Karpas-422 (cell line): ENCODE measurements at regions not wholly inside any gene's neighbourhood (a gene's known extent, or its start where the extent isn't known, plus 50 kb on each side); places are given as distances from the start of the nearest gene placed in this dataset.
"Not testable (repeated sequence)": the region's sequence is repeated elsewhere in the genome, so short reads cannot be mapped to it uniquely, and the experiment has no call there.

Experiments
- DNase-seq: peaks from one replicate; pipeline ENCODE4 v3.0.0-alpha.2; 2015
- H2AFZ ChIP-seq: fragments of 200-600 bp; sonication (generic); 2 replicates; pipeline ENCODE4 v1.6.1; 2014; ENCODE audit warnings: antibody characterized with exemption, low read length, mixed read lengths
- H3K27ac ChIP-seq: fragments of 200-600 bp; sonication (generic); 2 replicates; pipeline ENCODE4 v1.5.1; 2014; ENCODE audit warnings: mild to moderate bottlenecking, low read length, moderate library complexity
- H3K27me3 ChIP-seq: fragments of 200-600 bp; sonication (generic); 2 replicates; pipeline ENCODE4 v1.6.1; 2014; ENCODE audit warnings: low read length, mixed read lengths
- H3K36me3 ChIP-seq: fragments of 200-600 bp; sonication (generic); 2 replicates; pipeline ENCODE4 v1.6.1; 2014; ENCODE audit warnings: low read length, mixed read lengths; ENCODE audit not compliant: insufficient read depth
- H3K4me1 ChIP-seq: fragments of 200-600 bp; sonication (generic); 2 replicates; pipeline ENCODE4 v1.6.1; 2014; ENCODE audit warnings: mild to moderate bottlenecking, low read length, mixed read lengths
- H3K4me2 ChIP-seq: fragments of 200-600 bp; sonication (generic); 2 replicates; pipeline ENCODE4 v1.6.1; 2014; ENCODE audit warnings: low read length, low read depth, mild to moderate bottlenecking; ENCODE audit not compliant: poor library complexity, severe bottlenecking
- H3K4me3 ChIP-seq: fragments of 200-600 bp; sonication (generic); 2 replicates; pipeline ENCODE4 v1.5.1; 2014; ENCODE audit warnings: mild to moderate bottlenecking, antibody characterized with exemption, low read length, mixed read lengths
- H3K79me2 ChIP-seq: fragments of 200-600 bp; sonication (generic); 2 replicates; pipeline ENCODE4 v1.6.1; 2014; ENCODE audit warnings: mild to moderate bottlenecking, low read length, mixed read lengths
- H3K9ac ChIP-seq: fragments of 200-600 bp; sonication (generic); 2 replicates; pipeline ENCODE4 v1.6.0; 2014; ENCODE audit warnings: low read length
- H3K9me2 ChIP-seq: fragments of 200-600 bp; sonication (generic), shearing (Covaris generic); replicated peaks from 2 replicates; pipeline ENCODE4 v1.6.0; 2014; ENCODE audit warnings: mild to moderate bottlenecking, low read length, moderate library complexity; ENCODE audit not compliant: insufficient read depth
- H3K9me3 ChIP-seq: fragments of 300-700, 200-600 bp; sonication (generic); 2 replicates; pipeline ENCODE4 v1.6.1; 2014; ENCODE audit warnings: low read length, mixed read lengths
- H4K20me1 ChIP-seq: fragments of 200-600 bp; sonication (generic); 2 replicates; pipeline ENCODE4 v1.6.1; 2014; ENCODE audit warnings: mild to moderate bottlenecking, antibody characterized with exemption, low read length, low read depth; ENCODE audit not compliant: insufficient read depth

DNA sequence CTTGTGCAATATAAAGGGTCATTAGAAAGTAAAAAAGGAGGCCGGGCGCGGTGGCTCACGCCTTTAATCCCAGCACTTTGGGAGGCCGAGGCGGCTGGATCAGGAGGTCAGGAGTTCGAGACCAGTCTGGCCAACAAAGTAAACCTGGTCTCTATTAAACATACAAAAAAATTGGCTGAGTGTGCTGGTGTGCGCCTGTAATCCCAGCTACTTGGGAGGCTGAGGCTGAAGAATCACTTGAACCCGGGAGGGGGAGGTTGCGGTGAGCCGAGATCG is 102.8 kb upstream of the TMPRSS2 start:
- H3K9me3 ChIP-seq, H3K79me2 ChIP-seq, H3K27me3 ChIP-seq, H3K9ac ChIP-seq, DNase-seq, H4K20me1 ChIP-seq, H3K4me1 ChIP-seq, H2AFZ ChIP-seq, H3K36me3 ChIP-seq, H3K4me2 ChIP-seq, H3K27ac ChIP-seq, H3K9me2 ChIP-seq, H3K4me3 ChIP-seq: not testable (repeated sequence)

DNA sequence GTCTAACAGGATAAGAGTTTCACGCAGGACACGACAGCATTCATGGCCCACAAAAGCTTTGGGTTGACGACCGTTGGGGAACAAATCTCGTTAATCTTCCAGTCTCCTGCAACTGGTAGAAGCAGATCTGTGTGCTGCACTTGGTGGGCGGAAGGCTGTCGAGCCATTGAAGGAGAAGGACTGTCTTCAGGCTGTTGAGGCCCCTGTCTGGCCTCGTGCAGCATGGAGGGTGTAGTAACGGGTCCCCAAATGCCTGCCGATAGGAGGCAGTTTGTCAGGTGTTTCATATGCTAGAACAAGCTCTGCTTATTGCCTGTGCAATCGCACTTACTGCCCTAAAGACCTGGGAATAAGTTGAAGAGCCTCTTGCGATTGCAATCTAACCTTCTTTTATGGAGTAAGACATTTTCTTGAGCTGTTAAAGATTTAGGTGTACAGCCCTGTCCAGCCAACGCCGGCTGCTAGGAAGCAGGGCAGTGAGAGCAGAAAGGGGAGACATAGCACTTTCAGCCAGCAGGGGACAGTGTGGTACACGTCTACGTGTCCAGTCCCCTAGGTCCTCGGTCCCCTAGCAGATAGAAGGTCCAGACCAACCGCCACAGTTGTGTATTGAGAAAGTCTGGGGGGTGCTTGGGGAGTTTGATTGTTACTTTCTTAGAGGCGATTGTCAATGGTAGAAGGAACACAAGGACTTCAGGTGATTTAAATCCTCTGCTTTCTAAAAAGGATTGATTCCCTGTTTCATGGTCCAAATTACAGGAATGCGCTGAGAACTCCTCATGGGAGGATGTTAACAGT is 102.3 kb upstream of the TMPRSS2 start:
- no peak overlapping the region for H2AFZ ChIP-seq
- H3K9me3 ChIP-seq, result no peaks in the 10 kb centered on the region
- peaks cover 3% of the 10 kb centered on the region; the same call in 1 of the 2 replicates for H4K20me1 ChIP-seq
- H3K79me2 ChIP-seq, result no peaks in the 10 kb centered on the region
- H3K4me2 ChIP-seq, result no peak overlapping the region
- H3K4me1 ChIP-seq, result no peaks in the 10 kb centered on the region
- peak; percentile 68 for DNase-seq
- no peak overlapping the region for H3K9ac ChIP-seq
- no peak overlapping the region for H3K4me3 ChIP-seq
- H3K9me2 ChIP-seq, result no peaks in the 10 kb centered on the region
- no peak overlapping the region for H3K27ac ChIP-seq
- H3K27me3 ChIP-seq, result no peaks in the 10 kb centered on the region
- H3K36me3 ChIP-seq, result no peaks in the 10 kb centered on the region

DNA sequence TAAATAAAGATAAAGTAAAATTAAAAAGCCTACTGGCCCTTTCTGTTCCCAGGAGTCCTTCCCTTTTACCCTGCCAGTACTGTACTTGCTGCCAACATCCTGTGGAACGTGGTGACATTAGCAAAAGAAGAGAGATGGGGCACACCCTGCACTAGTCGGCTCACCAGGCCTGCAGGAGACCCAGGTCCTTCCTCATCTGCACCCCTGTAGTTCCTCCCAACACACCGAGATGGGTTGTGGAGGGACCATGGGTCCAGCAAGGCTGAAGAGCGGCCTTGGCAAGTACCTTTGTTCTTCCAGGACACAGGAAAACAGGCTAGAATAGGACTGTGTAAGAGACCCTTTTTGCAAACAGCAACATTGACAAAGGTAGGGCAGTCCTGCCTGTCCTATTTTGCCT is 98.7 kb upstream of the TMPRSS2 start:
- no peaks in the 10 kb centered on the region for H3K4me1 ChIP-seq
- no peaks in the 10 kb centered on the region for H3K79me2 ChIP-seq
- no peak overlapping the region for H2AFZ ChIP-seq
- no peaks in the 10 kb centered on the region for H3K27me3 ChIP-seq
- no peak overlapping the region for H3K27ac ChIP-seq
- H3K9me2 ChIP-seq, result no peaks in the 10 kb centered on the region
- DNase-seq, result no peak
- no peaks in the 10 kb centered on the region for H3K9me3 ChIP-seq
- no peak overlapping the region for H3K4me3 ChIP-seq
- no peak overlapping the region for H3K9ac ChIP-seq
- H3K4me2 ChIP-seq, result no peak overlapping the region
- no peaks in the 10 kb centered on the region for H3K36me3 ChIP-seq
- H4K20me1 ChIP-seq, result no peaks in the 10 kb centered on the region

DNA sequence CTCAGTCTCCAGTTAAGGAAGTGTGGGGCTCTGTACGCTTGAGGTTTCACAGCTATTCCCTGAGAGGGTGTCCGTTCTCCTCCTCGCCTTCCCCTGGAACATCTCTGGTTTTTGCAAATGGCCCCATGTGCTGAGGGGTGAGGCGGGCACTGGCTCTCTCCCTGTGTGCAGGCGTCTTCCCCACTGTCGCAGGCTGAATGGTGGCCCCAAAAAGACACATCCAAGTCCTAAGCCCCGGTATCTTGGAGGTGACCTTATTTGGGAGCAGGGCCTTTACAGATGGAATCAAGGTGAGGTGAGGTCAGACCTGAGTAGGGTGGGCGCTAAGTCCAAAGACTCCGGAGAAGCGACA is 98.0 kb upstream of the TMPRSS2 start:
- H3K79me2 ChIP-seq, result no peaks in the 10 kb centered on the region
- H2AFZ ChIP-seq, result no peak overlapping the region

DNA sequence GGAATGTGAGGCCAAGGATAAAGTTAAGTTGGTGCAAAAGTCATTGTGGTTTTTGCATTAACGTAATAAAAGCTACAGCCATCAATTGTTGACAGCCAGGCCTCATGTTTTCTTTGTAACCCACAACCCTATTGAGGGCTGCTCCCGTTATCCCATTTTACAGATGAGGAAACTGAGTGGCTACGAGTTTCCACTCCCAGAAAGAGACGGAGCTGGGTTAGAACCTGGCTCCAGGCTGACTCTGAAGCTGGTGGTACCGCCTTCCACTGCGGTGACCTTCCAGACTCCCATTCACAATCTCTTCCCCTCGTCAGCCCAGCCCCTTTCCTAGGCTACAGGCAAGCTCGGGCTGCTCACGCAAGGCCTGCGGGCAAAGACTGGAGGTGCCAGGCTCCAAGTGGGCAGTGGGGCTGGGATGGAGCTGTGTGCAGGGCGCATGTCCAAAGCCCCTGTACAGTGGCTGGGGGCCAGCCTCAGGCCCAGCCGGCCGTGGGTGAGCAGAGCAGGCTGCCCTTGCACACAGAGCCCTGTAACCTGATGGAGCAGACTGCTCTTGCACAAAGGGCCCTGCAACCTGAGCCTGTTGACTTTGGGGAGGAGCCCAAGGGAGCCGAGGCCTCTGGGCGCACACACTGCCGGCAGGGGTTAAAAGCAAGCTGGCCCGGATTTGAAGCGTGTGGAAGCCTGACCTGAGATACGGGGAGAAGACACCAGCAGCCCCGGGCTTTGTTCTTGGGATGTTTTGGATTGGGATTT is 97.4 kb upstream of the TMPRSS2 start:
- H3K4me1 ChIP-seq, result no peaks in the 10 kb centered on the region
- H3K4me2 ChIP-seq, result no peak overlapping the region
- H3K9ac ChIP-seq, result no peak overlapping the region
- no peak overlapping the region for H3K4me3 ChIP-seq
- H2AFZ ChIP-seq, result no peak overlapping the region
- no peaks in the 10 kb centered on the region for H3K27me3 ChIP-seq
- no peaks in the 10 kb centered on the region for H3K36me3 ChIP-seq
- no peaks in the 10 kb centered on the region for H4K20me1 ChIP-seq
- no peaks in the 10 kb centered on the region for H3K79me2 ChIP-seq
- no peak for DNase-seq
- no peak overlapping the region for H3K27ac ChIP-seq
- H3K9me3 ChIP-seq, result no peaks in the 10 kb centered on the region
- H3K9me2 ChIP-seq, result no peaks in the 10 kb centered on the region

More for the DNA sequence above, 98.0 kb upstream of the TMPRSS2 start:
- Histone ChIP-seq H3K4me2 (no peak overlapping the region), H3K27ac (no peak overlapping the region), H3K9me2 (no peaks in the 10 kb centered on the region), H3K27me3 (no peaks in the 10 kb centered on the region), H3K36me3 (no peaks in the 10 kb centered on the region), H3K4me3 (no peak overlapping the region), H3K9ac (no peak overlapping the region), H4K20me1 (no peaks in the 10 kb centered on the region), H3K9me3 (no peaks in the 10 kb centered on the region), H3K4me1 (no peaks in the 10 kb centered on the region)
- DNase-seq, result no peak

DNA sequence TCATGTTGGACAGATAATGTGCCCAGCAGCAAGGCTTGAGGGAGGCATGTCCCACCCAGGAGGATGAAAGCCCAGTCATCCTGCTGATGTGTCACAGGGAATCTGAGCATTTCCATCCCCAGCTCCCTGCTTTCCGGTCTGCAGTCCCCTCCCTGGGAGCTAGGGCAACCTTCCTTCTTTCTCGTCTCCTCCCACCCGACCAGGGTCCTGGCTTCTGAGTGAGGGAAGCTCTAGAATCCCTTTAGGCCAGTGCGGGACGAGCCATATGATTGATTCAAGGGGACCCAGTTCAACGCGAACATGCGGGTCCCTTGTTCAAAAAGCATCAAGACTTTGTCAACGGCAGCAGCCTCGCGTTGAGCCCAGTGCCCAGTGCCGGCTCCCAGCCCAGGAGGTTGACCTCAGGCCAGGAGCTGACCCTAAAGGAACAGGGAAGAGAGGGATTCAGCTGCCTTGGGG is 96.7 kb upstream of the TMPRSS2 start:
- H3K36me3 ChIP-seq, result no peaks in the 10 kb centered on the region
- no peak overlapping the region for H3K4me2 ChIP-seq

GRCh38 chr21:41603476-41603875 is 95.5 kb upstream of the TMPRSS2 start:
- Histone ChIP-seq H3K4me1 (no peaks in the 10 kb centered on the region), H3K4me2 (no peak overlapping the region), H3K79me2 (no peaks in the 10 kb centered on the region), H3K9me2 (no peaks in the 10 kb centered on the region), H3K27ac (no peak overlapping the region), H3K4me3 (no peak overlapping the region), H4K20me1 (no peaks in the 10 kb centered on the region), H3K27me3 (no peaks in the 10 kb centered on the region), H3K36me3 (no peaks in the 10 kb centered on the region), H3K9ac (no peak overlapping the region), H3K9me3 (no peaks in the 10 kb centered on the region), H2AFZ (no peak overlapping the region)
- no peak for DNase-seq

More for the DNA sequence above, 96.7 kb upstream of the TMPRSS2 start:
- Histone ChIP-seq H2AFZ (no peak overlapping the region), H3K27me3 (no peaks in the 10 kb centered on the region), H3K4me1 (no peaks in the 10 kb centered on the region), H3K79me2 (no peaks in the 10 kb centered on the region), H3K27ac (no peak overlapping the region), H3K9me2 (no peaks in the 10 kb centered on the region), H3K9ac (no peak overlapping the region), H4K20me1 (no peaks in the 10 kb centered on the region), H3K4me3 (no peak overlapping the region), H3K9me3 (no peaks in the 10 kb centered on the region)
- DNase-seq, result no peak

DNA sequence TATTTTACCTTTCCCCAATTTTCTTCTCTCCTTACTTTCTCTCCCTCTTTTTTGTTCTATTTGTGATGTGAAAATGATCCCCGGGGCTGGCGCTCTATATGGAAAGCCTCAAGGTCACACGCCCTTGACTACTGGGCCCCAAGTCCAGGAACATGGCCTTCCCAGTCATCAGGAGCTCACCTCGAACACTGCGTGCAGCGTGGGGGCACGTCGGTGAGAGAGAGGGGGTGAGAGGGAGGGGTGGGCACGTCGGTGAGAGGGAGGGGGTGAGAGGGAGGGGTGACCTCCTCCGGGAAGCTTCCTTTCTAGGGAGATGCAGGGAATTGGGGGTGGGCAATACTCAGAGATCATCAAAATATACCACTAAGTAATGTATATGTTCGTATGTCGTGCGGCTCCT is 94.6 kb upstream of the TMPRSS2 start:
- H3K27me3 ChIP-seq, result no peaks in the 10 kb centered on the region
- no peak overlapping the region for H3K4me3 ChIP-seq
- no peaks in the 10 kb centered on the region for H3K36me3 ChIP-seq
- H4K20me1 ChIP-seq, result no peaks in the 10 kb centered on the region
- H3K9me3 ChIP-seq, result no peaks in the 10 kb centered on the region
- H3K4me1 ChIP-seq, result no peaks in the 10 kb centered on the region
- no peaks in the 10 kb centered on the region for H3K79me2 ChIP-seq
- H3K9me2 ChIP-seq, result no peaks in the 10 kb centered on the region
- no peak overlapping the region for H3K9ac ChIP-seq
- no peak overlapping the region for H2AFZ ChIP-seq
- no peak for DNase-seq
- no peak overlapping the region for H3K27ac ChIP-seq
- no peak overlapping the region for H3K4me2 ChIP-seq
